DND-41 (cell line): ENCODE measurements at regions not wholly inside any gene's neighbourhood (a gene's known extent, or its start where the extent isn't known, plus 50 kb on each side); places are given as distances from the start of the nearest gene placed in this dataset.

Experiments
- ATAC-seq: fragments of 200-7000 bp; cut with Tn5 transposase; 3 replicates; pipeline ENCODE4 v1.9.1; 2021; ENCODE audit warnings: low read depth; ENCODE audit not compliant: insufficient read depth
- DNase-seq: peaks from one replicate; pipeline ENCODE4 v3.0.0-alpha.2; 2020
- H2AFZ ChIP-seq: 2 replicates; pipeline ENCODE4 v1.6.0; 2012; ENCODE audit warnings: low read depth, low read length
- H3K27ac ChIP-seq: 2 replicates; pipeline ENCODE4 v1.5.1; 2012; ENCODE audit warnings: low read length, inconsistent platforms
- H3K27me3 ChIP-seq: fragments of 200-600 bp; sonication (generic); 2 replicates; pipeline ENCODE4 v1.6.0; 2012; ENCODE audit warnings: low read length, mild to moderate bottlenecking, inconsistent platforms; ENCODE audit not compliant: insufficient read depth, poor library complexity
- H3K36me3 ChIP-seq: 2 replicates; pipeline ENCODE4 v1.5.1; 2012; ENCODE audit warnings: low read length, inconsistent platforms; ENCODE audit not compliant: insufficient read depth
- H3K4me1 ChIP-seq: 2 replicates; pipeline ENCODE4 v1.5.1; 2012; ENCODE audit warnings: mild to moderate bottlenecking, low read length; ENCODE audit not compliant: insufficient read depth
- H3K4me2 ChIP-seq: 2 replicates; pipeline ENCODE4 v1.6.0; 2012; ENCODE audit warnings: mild to moderate bottlenecking, moderate library complexity, low read length, inconsistent platforms; ENCODE audit not compliant: insufficient read depth
- H3K4me3 ChIP-seq, 2 experiments: fragments of 200-600 bp in 1 of 2; shearing (Covaris generic) in 1 of 2; 2 replicates each; pipeline ENCODE4 v1.5.1; 2012 to 2016; ENCODE audit warnings: inconsistent platforms in 2 of 2, low read length in 2 of 2, mild to moderate bottlenecking in 2 of 2, low read depth in 1 of 2, moderate library complexity in 1 of 2
- H3K79me2 ChIP-seq: 2 replicates; pipeline ENCODE4 v1.6.0; 2012; ENCODE audit warnings: low read length, inconsistent platforms; ENCODE audit not compliant: insufficient read depth
- H3K9ac ChIP-seq: 2 replicates; pipeline ENCODE4 v1.6.0; 2012; ENCODE audit warnings: low read depth, mild to moderate bottlenecking, inconsistent platforms, low read length, moderate library complexity
- H3K9me3 ChIP-seq: 2 replicates; pipeline ENCODE4 v1.5.1; 2012; ENCODE audit warnings: low read length, moderate library complexity, mild to moderate bottlenecking, inconsistent platforms; ENCODE audit not compliant: insufficient read depth, severe bottlenecking
- H4K20me1 ChIP-seq: 2 replicates; pipeline ENCODE4 v1.6.0; 2012; ENCODE audit warnings: low read length; ENCODE audit not compliant: insufficient read depth
- EZH2 ChIP-seq: IDR thresholded peaks from 3 replicates; pipeline ENCODE4 v1.6.1; 2012; ENCODE audit warnings: borderline replicate concordance, low read depth, mild to moderate bottlenecking, moderate library complexity, low read length, inconsistent platforms; ENCODE audit not compliant: severe bottlenecking
- TF ChIP-seq, protein P1 (sequence below): IDR thresholded peaks from 2 replicates; pipeline ENCODE4 v1.5.1; 2012; ENCODE audit warnings: borderline replicate concordance, low read length, moderate library complexity, mild to moderate bottlenecking; ENCODE audit not compliant: poor library complexity, severe bottlenecking; ENCODE audit errors: extremely low read depth

DNA sequence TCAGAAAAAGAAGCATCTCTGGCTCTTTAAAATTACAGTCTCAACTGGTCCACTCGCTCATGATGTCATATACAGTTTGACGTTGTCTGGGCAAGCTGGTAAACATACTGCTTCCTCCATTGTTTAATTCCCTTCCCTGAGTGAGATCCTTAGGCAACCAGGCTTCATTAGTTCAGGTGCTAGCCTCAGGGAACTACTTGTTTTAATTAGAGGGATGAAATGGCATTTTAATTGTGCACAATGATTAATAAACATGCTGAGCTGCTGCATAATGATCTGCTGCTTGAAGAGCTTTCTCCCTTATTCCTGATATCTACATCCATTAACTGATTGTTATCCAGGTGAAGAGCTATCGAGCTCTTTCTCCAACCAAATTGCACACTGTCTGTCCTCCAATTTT, 195.6 kb upstream of the ETAA1 start:
- ATAC-seq = no peak

DNA sequence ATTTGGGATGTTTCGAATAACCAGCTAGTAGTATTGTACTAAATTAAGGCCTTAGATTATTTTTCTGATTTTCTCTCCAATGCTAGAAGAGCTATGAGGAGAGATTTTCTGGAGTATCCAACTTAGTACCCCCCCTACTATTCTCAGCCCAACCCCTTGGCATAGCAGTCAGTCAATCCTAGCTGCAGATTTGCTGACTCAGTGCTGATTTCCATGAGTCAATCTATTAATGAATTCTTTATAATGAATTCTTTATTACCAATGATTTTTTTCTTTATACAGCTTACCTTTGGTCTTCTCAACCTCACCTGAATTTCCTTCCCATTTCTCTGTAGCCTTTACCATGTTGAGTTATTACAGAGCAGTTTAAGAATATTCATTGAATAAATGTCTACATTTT, 192.8 kb upstream of the ETAA1 start:
- H2AFZ ChIP-seq = no peak overlapping the region
- DNase-seq = no peak
- no peak overlapping the region for H3K4me2 ChIP-seq
- H3K9me3 ChIP-seq = no peaks in the 10 kb centered on the region
- no peaks in the 10 kb centered on the region for H4K20me1 ChIP-seq
- no peak for ATAC-seq
- H3K4me1 ChIP-seq = no peaks in the 10 kb centered on the region
- no peak overlapping the region for H3K9ac ChIP-seq
- H3K4me3 ChIP-seq = no peak overlapping the region
- H3K36me3 ChIP-seq = no peaks in the 10 kb centered on the region
- TF ChIP-seq, protein P1, sequence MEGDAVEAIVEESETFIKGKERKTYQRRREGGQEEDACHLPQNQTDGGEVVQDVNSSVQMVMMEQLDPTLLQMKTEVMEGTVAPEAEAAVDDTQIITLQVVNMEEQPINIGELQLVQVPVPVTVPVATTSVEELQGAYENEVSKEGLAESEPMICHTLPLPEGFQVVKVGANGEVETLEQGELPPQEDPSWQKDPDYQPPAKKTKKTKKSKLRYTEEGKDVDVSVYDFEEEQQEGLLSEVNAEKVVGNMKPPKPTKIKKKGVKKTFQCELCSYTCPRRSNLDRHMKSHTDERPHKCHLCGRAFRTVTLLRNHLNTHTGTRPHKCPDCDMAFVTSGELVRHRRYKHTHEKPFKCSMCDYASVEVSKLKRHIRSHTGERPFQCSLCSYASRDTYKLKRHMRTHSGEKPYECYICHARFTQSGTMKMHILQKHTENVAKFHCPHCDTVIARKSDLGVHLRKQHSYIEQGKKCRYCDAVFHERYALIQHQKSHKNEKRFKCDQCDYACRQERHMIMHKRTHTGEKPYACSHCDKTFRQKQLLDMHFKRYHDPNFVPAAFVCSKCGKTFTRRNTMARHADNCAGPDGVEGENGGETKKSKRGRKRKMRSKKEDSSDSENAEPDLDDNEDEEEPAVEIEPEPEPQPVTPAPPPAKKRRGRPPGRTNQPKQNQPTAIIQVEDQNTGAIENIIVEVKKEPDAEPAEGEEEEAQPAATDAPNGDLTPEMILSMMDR = no peak
- TF ChIP-seq EZH2 = no peak
- H3K27me3 ChIP-seq = no peaks in the 10 kb centered on the region
- no peak overlapping the region for H3K27ac ChIP-seq
- no peaks in the 10 kb centered on the region for H3K79me2 ChIP-seq

More for the DNA sequence above, 195.6 kb upstream of the ETAA1 start:
- Histone ChIP-seq H3K4me2 (no peak overlapping the region), H3K79me2 (no peaks in the 10 kb centered on the region), H3K27ac (no peak overlapping the region), H3K27me3 (no peaks in the 10 kb centered on the region), H3K4me3 (no peak overlapping the region), H3K9ac (no peak overlapping the region), H3K9me3 (no peaks in the 10 kb centered on the region), H3K36me3 (no peaks in the 10 kb centered on the region), H2AFZ (no peak overlapping the region), H4K20me1 (no peaks in the 10 kb centered on the region), H3K4me1 (no peaks in the 10 kb centered on the region)
- no peak for DNase-seq
- TF ChIP-seq, protein P1 = no peak
- TF ChIP-seq EZH2 = no peak

DNA sequence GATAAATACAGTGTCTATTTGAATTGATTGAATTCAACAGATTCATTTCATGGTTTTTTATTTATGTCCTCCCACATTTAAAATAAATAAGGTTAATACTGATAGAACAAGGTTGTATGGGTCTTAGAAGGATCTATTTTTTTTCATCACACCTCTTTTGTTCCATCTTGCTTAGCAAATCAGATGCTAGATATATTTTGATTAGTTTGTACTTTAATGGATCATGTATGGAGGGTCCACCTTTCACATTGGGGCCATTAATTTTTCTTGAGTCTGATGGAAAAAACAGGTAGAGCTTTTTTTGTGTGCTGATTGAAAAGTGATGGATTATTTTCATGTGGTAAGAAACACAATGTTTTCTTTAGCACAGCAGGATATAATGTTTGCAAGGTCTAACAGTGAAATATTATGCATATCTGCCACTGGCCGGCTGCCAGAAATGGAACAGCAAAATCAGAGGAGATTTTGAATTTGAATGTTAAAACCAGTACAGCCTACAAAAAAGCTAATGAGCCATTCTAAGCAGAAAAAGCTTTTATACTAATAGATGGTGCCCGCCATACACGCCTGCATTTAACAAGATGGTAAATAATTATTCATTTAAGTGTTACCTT, 188.1 kb upstream of the ETAA1 start:
- Histone ChIP-seq H4K20me1 (no peaks in the 10 kb centered on the region), H2AFZ (no peak overlapping the region), H3K4me3 (no peak overlapping the region), H3K9me3 (no peaks in the 10 kb centered on the region), H3K4me2 (no peak overlapping the region), H3K79me2 (no peaks in the 10 kb centered on the region), H3K36me3 (no peaks in the 10 kb centered on the region), H3K4me1 (no peaks in the 10 kb centered on the region), H3K27me3 (peaks cover 4% of the 10 kb centered on the region), H3K27ac (no peak overlapping the region), H3K9ac (no peak overlapping the region)
- ATAC-seq = no peak
- TF ChIP-seq, protein P1 = no peak
- TF ChIP-seq EZH2 = no peak
- DNase-seq = no peak
